IPS DF 6.9 (cell line): ENCODE measurements at regions not wholly inside any gene's neighbourhood (a gene's known extent, or its start where the extent isn't known, plus 50 kb on each side); places are given as distances from the start of the nearest gene placed in this dataset.
A peak's percentile ranks its signal among the peaks of the same experiment; 100 is the strongest.

ENCODE experiments used
- DNase-seq: peaks from one replicate; pipeline ENCODE4 v3.0.0-alpha.2; 2013; ENCODE audit warnings: low read depth, low spot score
- H3K27ac ChIP-seq: one replicate; pipeline ENCODE4 v1.5.1; 2013; ENCODE audit warnings: low read length, control low read depth
- H3K27me3 ChIP-seq: 2 replicates; pipeline ENCODE4 v1.6.1; 2013; ENCODE audit warnings: mild to moderate bottlenecking, low read length; ENCODE audit not compliant: control insufficient read depth, insufficient read depth
- H3K36me3 ChIP-seq: 2 replicates; pipeline ENCODE4 v1.6.1; 2013; ENCODE audit warnings: low read length; ENCODE audit not compliant: control insufficient read depth, insufficient read depth
- H3K4me1 ChIP-seq: 2 replicates; pipeline ENCODE4 v1.6.1; 2013; ENCODE audit warnings: low read length; ENCODE audit not compliant: control insufficient read depth, insufficient read depth
- H3K4me3 ChIP-seq: 2 replicates; pipeline ENCODE4 v1.5.1; 2013; ENCODE audit warnings: mild to moderate bottlenecking, low read length
- H3K9me3 ChIP-seq: 2 replicates; pipeline ENCODE4 v1.6.1; 2013; ENCODE audit warnings: low read length, inconsistent platforms; ENCODE audit not compliant: control insufficient read depth, insufficient read depth
- WGBS: extraction: QIAGEN DNeasy Blood & Tissue Kit; methylation state at CpG from one replicate; pipeline ENCODE4 v1.1.7; 2013; ENCODE audit warnings: mixed read lengths, missing lambda C conversion rate; ENCODE audit not compliant: insufficient read length, insufficient coverage; 5-methylcytosine and 5-hydroxymethylcytosine counted together

DNA sequence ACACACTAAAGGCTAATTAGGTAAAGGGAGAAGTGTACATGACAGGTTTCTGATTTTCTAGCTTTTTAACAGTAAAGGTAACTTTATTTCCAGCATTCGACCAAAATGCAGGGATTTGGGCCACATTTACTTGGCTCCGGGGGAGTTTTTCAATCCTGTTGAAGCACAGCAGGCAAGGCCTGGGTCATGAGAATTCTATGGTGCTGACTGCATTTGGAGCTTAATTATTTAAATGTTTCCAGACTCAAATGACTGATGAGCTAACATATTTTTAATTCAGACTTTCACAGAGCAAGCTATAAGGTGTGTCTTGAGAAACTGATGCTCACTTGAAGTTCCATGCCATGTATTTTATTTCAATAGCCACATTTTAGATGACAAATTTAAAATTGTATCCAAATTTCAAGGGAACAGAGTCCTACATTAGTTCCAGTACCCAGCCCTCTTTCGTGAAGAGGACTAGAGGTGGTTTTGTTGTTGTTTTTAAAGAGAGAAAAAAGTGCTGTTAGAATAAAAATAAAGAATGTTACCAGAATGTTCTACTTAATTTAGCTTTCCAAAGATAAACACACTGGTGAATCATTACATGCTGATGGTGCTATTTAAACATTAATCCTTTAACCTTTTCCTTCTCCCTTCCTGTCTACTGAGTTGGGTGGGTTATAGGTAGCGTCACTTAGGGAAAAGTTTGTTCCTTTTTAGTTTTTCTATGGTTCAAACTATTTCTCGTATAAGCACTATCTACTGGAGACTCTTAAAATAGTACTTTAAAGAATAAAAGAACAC, 82.3 kb upstream of the PHACTR2 start:
- DNase-seq = no peak
- no peaks in the 10 kb centered on the region for H3K36me3 ChIP-seq
- H3K27ac ChIP-seq = no peak overlapping the region
- H3K9me3 ChIP-seq = no peaks in the 10 kb centered on the region
- no CpG with 5 or more reads among the region's 5 CpGs for WGBS
- H3K4me3 ChIP-seq = no peak overlapping the region
- no peaks in the 10 kb centered on the region for H3K27me3 ChIP-seq
- H3K4me1 ChIP-seq = 0 out of 2 replicates have a peak, but pooled peaks cover 2% of the 10 kb centered on the region

DNA sequence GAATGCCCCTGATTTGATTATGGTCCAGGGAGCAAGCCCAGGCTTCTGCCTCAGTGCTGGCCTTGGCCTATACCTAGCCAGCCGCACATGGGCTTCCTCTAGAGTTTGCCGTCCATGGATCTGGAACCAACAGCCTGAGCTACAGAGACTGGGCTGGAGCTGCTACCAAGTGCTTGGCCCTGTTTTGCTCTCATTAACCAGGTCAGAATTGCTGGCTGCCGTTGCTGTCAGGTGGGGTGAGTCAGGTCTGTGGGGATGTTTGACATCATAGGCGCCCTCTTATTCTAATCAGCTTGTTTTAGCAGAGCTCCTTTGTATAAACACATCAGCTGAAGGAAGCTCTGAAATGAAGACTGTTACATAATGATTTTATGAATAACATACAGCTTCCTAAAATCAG, 83.1 kb upstream of the PHACTR2 start:
- no peak overlapping the region for H3K4me3 ChIP-seq
- no CpG with 5 or more reads among the region's 4 CpGs for WGBS
- H3K9me3 ChIP-seq = no peaks in the 10 kb centered on the region
- 0 out of 2 replicates have a peak, but pooled peaks cover 2% of the 10 kb centered on the region for H3K4me1 ChIP-seq
- H3K27me3 ChIP-seq = no peaks in the 10 kb centered on the region
- H3K36me3 ChIP-seq = no peaks in the 10 kb centered on the region
- DNase-seq = no peak
- no peak overlapping the region for H3K27ac ChIP-seq

DNA sequence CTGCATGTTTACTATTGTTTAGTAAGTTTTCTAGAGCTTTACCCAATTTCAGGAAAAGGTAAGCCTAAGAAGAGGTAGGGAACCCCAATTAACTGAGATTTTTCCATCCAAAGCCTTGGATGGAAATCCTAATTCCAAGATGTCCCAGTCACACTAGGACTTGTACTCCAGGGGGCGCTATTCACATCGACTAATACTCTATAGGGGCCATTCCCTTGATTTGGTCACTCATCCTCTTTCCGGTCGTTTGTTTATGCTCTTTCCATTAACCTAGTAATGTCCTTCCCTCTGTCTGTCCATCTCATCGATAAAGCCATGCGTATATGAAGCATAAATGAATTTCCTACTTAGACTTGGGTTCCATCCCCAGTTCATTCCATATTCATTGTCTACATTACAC, 80.8 kb upstream of the FUCA2 start:
- H3K36me3 ChIP-seq = no peaks in the 10 kb centered on the region
- no peak overlapping the region for H3K4me3 ChIP-seq
- no peak overlapping the region for H3K27ac ChIP-seq
- peak; percentile 27 for DNase-seq
- 0 out of 2 replicates have a peak, but pooled peaks cover 2% of the 10 kb centered on the region for H3K4me1 ChIP-seq
- H3K9me3 ChIP-seq = no peaks in the 10 kb centered on the region
- H3K27me3 ChIP-seq = no peaks in the 10 kb centered on the region
- no CpG with 5 or more reads among the region's 6 CpGs for WGBS

DNA sequence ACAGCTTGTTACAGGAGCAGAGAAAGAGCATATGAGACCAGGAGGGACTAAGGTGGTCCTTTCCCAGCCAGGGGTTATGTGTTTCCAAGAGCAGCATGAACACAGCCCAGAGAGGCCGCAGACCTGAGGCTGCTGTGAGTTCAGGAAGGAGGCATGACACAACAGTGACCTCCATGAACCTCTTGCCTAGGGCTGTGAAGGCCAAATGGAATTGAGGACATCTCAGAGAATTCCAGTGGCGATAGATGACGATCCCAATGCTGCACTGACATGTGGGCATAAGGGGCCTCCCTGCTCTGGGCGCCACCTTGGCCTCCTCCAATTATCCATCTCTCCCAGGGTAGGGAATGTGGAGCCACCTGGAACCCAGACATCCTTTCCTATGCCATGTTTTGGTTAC, 79.9 kb upstream of the FUCA2 start:
- H3K9me3 ChIP-seq = no peaks in the 10 kb centered on the region
- no CpG with 5 or more reads among the region's 4 CpGs for WGBS
- no peak for DNase-seq

DNA sequence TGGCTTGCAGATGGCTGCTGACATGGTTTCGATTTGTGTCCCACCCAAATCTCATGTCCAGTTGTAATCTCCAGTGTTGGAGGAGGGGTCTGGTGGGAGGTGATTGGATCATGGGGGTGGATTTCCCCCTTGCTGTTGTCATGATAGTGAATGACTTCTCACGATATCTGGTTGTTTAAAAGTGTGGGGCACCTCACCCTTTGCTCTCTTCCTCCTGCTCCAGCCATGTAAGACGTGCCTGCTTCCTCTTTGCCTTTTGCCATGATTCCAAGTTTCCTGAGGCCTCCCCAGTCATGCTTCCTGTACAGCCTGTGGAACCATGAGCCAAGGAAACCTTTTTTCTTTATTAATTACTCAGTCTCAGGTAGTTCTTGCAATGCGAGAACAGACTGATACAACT, 77.6 kb upstream of the FUCA2 start:
- Histone ChIP-seq H3K27ac (no peak overlapping the region), H3K27me3 (no peaks in the 10 kb centered on the region), H3K4me3 (no peak overlapping the region), H3K36me3 (no peaks in the 10 kb centered on the region), H3K4me1 (no peaks in the 10 kb centered on the region), H3K9me3 (no peaks in the 10 kb centered on the region)
- WGBS = no CpG with 5 or more reads among the region's 4 CpGs
- no peak for DNase-seq

More for the DNA sequence above, 79.9 kb upstream of the FUCA2 start:
- Histone ChIP-seq H3K36me3 (no peaks in the 10 kb centered on the region), H3K4me3 (no peak overlapping the region), H3K4me1 (no peaks in the 10 kb centered on the region), H3K27ac (no peak overlapping the region), H3K27me3 (no peaks in the 10 kb centered on the region)

DNA sequence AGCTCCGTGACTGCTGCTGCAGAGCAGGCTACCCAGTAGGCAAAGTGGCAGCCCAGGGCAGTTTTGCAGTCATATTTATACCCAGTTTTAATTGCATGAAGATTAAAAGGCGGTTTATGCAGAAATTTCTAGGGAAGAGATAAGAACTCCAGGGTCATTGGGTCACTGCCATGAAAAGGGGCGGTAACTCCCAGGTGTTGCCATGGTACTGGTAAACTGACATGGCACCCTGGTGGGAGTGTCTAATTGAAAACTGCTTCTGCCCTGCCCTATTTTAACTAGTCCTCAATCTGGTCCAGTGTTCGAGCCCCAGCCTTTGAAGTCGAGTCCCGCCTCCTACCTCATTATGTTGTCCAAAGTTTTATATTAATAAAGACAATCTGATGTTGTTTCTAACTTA, 75.0 kb upstream of the FUCA2 start:
- H3K9me3 ChIP-seq = no peaks in the 10 kb centered on the region
- no peaks in the 10 kb centered on the region for H3K27me3 ChIP-seq
- no peaks in the 10 kb centered on the region for H3K36me3 ChIP-seq
- no CpG with 5 or more reads among the region's 6 CpGs for WGBS
- H3K4me1 ChIP-seq = no peaks in the 10 kb centered on the region
- no peak overlapping the region for H3K27ac ChIP-seq
- no peak for DNase-seq
- no peak overlapping the region for H3K4me3 ChIP-seq

DNA sequence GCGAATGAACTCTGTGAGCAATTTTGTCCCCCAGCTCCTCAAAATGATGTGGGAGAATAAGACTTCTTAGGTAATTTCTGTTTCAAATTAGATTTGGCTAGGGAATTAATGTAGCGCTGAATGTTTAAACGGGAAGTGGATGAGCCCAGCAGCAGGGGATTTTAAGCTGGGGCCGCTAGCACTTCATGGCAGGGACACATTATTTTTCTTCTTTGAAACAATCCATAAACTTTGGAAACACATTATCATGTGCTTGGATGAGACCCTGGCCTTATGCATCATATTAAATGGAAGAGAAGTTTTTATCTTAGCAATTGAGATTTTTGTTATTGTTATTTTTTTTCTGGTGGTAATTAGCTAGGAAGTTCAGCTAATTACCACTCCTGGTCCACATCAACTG, 74.2 kb upstream of the FUCA2 start:
- no CpG with 5 or more reads among the region's 4 CpGs for WGBS
- Histone ChIP-seq H3K4me1 (no peaks in the 10 kb centered on the region), H3K4me3 (no peak overlapping the region), H3K36me3 (no peaks in the 10 kb centered on the region), H3K9me3 (no peaks in the 10 kb centered on the region), H3K27me3 (no peaks in the 10 kb centered on the region), H3K27ac (no peak overlapping the region)
- DNase-seq = no peak

DNA sequence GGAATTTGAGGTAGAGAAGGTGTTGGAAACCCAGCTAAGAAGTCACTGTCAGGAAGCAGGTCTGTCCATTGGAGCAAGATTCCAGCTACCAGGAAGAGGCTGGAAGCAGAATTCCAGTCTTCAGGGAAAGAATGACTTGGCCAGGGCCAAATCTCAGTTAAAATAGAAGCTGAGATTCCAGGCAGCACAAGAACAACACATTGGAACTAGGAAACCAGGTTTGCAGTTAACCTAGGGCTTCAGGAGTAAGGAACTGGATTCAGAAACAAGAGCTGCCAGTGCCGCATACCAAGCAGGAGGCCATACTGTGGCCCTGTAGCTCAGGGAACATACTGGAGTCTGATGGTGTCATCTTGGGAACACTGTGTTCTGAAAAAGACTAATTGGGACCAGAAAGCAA, 73.7 kb upstream of the FUCA2 start:
- Histone ChIP-seq H3K4me1 (no peaks in the 10 kb centered on the region), H3K9me3 (no peaks in the 10 kb centered on the region), H3K27me3 (no peaks in the 10 kb centered on the region), H3K36me3 (no peaks in the 10 kb centered on the region), H3K27ac (no peak overlapping the region), H3K4me3 (no peak overlapping the region)
- no CpG with 5 or more reads among the region's 1 CpG for WGBS
- no peak for DNase-seq

DNA sequence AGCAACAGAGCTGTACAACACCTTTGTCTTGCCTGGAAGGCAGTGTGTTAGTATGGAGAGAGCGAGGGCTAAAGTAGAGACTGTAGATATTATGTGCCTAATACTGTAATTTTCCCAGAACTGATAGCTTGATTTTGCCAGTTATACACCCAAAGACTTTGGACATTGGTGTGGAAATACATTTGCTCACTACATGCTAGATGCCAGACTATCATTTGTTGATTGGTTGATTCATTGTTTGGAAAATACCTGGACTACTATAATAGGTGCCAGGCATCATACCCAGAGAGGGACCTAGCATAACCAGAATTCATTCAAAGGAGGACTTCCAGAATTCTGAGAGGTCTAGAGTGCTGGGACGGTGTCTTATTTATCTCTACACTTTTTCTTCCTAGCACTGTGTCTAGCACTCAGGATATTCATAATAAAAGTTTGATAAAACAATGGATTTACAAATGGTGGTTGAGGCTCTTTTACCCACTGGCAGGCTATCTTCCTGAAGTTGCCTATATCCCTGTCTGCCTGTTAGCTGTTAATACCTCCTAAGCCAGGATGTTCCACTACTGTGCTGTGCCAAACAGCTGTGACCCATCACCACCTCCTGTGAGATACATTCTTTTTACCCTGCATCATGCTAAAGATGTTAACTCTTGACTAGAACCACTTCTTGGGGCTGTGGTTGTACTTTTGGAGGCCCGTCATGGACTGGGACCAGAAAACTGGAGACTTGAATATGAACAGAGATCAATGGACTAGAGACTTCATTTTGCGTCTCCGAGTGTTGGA, 72.2 kb upstream of the FUCA2 start:
- WGBS = no CpG with 5 or more reads among the region's 5 CpGs

DNA sequence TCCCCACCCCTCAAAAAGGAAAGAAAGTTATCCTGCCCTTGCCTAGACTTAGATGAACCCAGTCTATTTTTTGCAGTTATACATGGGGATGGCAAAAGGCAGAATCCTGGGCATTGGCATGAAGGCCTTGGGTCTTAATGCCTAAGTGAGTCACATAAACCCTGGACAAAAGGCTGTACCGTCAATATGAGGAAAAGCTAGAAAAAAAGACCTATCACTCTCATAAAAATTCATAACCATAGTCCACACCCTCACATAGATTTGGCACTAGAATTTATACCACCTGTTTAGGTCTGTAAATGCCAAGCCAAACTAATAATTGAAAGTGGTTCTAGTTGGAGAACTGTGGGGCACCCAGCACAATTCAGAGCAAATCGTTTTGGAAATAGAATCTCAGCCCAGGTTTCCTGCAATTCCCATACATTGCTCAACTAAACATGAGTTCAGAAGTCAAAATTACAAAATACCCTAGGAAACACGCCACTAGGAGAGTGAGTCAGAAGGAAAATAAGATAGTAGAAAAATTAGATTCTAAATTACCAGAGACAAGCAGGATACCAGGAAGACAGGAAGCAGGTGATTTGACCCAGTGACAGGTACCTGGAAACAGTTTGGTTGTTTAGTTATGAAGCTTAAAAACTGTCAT, 70.4 kb upstream of the FUCA2 start:
- Histone ChIP-seq H3K9me3 (no peaks in the 10 kb centered on the region), H3K4me1 (no peaks in the 10 kb centered on the region), H3K27me3 (no peaks in the 10 kb centered on the region), H3K27ac (no peak overlapping the region), H3K36me3 (no peaks in the 10 kb centered on the region), H3K4me3 (no peak overlapping the region)
- DNase-seq = no peak
- no CpG with 5 or more reads among the region's 3 CpGs for WGBS

More for the DNA sequence above, 72.2 kb upstream of the FUCA2 start:
- no peak for DNase-seq
- Histone ChIP-seq H3K36me3 (no peaks in the 10 kb centered on the region), H3K4me1 (no peaks in the 10 kb centered on the region), H3K9me3 (no peaks in the 10 kb centered on the region), H3K4me3 (no peak overlapping the region), H3K27me3 (no peaks in the 10 kb centered on the region), H3K27ac (no peak overlapping the region)
